ENCODE measurements at regions not wholly inside any gene's neighbourhood (a gene's known extent, or its start where the extent isn't known, plus 50 kb on each side); places are given as distances from the start of the nearest gene placed in this dataset.
"Not testable (repeated sequence)": the region's sequence is repeated elsewhere in the genome, so short reads cannot be mapped to it uniquely, and the experiment has no call there.

DNA sequence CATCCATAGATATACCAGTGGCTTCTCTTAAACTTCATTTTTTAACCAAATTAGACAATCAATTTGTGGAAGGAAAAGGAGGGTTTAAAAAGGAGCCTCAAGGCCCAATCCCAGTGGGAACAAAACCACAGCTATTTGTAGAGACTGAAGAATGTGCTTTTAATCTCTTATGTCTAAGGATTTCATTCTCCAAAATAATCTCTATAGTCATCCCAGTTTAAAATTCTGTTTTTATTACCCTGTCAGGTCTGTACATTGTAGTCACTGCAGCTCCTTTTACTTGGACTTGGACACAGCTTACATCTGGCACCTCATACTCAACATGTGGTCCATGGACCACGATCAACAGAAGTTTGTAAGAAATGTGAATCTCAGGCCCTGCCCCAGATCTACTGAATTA, 152.1 kb upstream of the STMND1 start:
- DNase-seq (ENCODE audit: low read depth): no peak

DNA sequence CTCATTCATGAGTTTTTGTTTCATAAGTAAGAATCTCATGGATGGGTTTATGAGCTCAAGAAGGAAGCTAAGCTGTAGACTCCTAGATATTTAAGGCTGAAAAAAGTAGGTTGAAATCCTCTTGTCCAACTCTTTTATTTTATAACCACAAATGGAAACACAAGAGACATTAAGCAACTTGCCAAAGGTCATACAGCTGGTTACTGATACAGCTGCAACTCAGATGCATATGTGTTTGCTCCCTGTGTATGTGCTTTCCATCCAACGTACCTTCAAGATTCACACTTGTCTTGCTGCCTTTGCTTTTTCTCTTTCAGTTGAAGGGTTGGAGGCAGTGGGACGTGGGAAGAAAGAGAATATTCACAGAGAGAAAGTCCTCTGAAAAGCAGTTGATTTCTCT, 153.5 kb upstream of the STMND1 start:
- no peak for DNase-seq (ENCODE audit: low read depth)

DNA sequence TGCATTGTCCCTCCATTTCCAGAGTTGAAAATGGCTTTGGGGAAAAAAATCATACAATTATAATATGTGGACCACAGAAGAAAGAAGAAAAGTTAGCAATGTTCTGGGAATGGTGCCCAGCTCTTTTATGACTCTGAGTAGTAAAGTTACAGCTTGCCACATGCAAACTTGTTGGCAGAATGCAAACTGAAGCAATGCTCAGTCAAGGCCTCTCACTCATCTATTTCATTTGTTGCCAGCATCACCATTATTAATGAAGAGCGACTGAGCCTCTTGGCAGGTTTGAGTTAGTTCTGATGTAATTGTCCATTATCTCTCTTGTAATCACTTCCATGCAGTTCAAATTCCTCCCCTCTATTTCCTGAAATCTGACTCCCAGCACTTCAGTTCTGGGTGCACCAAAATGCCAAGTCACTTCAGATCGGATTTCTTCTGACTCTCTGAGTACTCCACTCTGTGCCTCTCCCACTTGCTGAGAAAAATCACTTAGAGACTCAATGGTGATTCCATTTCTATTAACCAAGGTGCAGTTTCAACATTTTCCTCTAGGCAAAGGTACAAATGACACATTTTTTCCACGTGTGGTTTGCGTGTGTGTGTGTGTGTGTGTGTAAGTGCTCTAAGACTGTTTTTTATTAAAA, 154.4 kb upstream of the STMND1 start:
- DNase-seq (ENCODE audit: low read depth): peak; percentile 77

DNA sequence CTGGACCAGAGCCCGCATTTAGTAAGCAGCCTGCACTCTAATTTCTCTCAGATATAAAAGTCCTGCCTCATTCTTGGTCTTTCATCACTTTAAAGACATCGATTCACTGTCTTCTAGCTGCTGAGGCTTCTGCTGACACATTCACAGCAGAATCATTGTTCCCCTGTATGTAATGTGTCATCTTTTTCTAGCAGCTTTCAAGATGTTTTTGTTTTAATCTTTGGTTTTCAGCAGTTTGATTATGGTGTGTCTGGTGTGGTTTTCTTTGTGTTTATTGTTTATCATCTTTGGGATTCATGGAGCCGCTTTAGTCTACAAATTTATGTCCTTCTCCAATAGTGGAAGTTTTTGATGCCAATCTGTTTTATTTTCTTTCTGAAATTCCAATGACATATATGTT, 157.3 kb upstream of the STMND1 start:
- DNase-seq (ENCODE audit: low read depth): no peak

DNA sequence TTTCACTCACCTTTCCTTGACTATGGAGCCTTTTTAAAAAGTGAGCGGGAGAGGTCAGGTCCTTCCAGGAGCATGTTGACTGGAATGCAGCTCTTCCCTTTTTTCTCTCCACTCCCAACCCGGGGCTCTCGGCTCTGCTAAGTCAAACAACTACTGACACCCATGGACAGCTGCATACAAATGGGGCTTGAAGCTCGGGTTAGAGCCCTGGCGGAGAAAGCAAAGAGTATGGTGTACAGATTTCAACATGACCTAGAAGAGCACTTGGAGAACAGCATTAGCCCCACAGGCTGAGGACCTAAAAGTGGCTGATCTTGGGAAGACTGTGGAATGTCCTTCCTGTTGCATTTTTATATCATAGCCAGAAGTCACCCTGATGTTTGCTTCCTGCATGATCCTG, 162.0 kb upstream of the STMND1 start:
- DNase-seq (ENCODE audit: low read depth): no peak

DNA sequence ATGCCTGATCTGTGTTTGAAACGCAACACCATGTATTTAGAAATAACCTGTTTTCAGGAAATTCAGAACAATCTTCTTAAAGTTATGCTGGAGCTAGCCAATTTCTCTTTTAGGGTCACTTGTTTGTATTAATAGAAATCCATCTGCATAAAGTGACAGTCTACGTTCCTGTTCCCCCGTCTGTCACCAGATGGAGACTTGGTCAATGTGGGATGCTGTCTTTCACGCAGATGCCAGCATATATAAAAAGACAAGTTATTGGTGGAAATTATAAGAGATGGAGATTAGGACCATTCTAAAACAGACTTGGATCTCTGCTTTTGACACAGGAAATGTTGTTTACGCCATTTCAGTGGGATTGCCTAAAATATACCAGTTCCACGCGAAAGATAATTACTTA, 162.5 kb upstream of the STMND1 start:
- no peak for DNase-seq (ENCODE audit: low read depth)

DNA sequence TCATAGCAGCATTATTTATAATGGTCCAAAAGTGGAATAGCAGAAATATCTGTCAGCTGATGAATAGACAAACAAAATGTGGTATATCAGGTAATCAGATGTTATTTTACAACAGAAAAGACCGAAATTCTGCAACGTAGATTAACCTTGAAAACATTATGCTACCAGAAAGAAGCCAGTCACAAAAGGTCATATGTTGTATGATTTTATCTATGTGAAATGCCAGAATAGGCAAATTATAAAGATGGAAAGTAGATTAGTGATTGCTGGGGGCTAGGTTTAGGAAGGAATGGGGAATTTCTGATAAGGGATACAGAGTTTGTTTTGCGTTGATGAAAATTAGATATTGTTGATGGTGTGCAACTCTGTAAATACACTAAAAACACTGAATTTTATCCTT, 165.0 kb upstream of the STMND1 start:
- no peak for DNase-seq (ENCODE audit: low read depth)

DNA sequence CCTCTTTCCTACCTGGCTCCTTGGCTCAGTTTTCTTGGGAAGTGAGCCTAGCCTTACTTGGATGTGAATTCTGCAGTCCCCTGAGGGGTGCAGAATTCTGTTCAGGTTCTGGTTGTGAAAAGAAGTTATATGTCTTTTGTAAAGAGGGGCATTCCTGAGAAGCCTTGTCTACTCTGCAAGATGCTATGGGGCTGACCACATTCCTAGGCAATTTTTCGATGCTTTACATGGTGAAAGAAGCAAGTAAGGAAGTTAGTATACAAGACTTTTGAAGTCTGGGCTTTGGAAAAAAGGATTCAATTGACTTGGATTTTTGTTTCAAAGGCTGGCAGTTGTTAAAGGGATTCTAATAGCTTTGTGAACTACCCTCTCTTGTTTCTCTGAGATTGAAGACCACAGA, 167.9 kb upstream of the STMND1 start:
- no peak for DNase-seq (ENCODE audit: low read depth)

DNA sequence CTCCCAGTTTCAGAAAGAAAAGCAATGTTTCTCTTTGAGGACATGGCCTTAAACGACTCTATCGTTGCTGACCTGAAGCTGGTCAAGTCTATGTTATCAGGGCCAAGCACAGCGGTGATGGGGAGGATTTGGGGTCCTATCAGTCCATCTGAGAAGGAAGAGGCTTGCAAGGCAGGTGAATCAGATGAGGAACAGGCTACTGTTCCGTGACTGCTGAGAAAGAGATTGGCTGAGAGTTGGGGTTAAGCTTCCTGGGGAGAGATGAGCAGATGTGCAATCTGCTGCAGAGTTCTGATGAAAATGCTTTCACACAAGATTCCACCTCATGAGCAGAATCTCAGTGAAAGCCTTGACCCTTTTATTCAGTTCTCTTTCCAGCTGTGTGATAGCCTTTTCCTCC, 168.3 kb upstream of the STMND1 start:
- DNase-seq (ENCODE audit: low read depth): no peak

DNA sequence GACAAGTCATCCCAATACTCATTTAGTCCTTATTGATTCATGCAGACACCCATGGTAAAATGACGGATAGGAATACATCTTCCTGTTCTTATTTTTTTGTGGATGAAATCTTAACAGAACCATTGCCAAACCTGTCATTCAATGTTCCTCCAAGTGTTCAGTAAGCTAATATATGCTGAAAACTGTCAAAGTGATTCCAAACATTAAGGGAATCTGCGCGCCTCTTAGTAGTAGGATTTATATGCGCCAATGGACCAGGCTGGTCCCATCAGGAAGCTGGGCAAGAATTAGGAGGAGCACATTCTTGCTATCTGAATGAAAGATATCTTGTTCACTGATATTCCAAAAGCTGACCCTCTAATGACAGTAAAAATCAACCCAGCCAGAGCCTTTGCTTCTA, 168.9 kb upstream of the STMND1 start:
- DNase-seq (ENCODE audit: low read depth): no peak

DNA sequence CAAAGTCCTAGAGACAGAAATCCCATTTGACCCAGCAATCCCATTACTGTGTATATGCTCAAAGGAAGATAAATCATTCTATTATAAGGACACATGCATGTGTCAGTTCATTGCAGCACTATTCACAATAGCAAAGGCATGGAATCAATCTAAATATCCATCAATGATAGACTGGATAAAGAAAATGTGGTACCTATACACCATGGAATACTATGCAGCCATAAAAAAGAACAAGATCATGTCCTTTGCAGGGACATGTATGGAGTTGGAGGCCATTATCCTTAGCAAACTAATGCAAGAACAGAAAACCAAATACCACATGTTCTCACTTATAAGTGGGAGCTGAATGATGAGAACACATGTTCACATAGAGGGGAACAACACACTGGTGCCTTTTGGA, 169.8 kb upstream of the ATXN1 start:
- not testable (repeated sequence) for DNase-seq (ENCODE audit: low read depth)

DNA sequence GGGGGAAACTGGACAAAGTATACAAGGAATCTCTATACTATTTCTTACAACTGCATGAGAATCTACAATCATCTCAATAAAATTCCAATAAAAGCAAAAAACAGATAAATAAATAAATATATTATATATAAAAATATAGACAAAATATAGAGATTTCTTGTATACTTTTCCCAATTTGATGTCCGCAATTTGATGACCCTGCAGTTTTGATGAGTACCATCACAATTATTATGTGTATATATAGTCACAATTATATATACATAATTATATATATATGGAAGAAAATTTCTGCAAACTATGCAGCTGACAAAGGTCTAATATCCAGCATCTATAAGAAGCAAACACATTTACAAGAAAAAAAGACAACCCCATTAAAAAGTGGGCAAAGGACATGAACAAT, 169.2 kb upstream of the ATXN1 start:
- no peak for DNase-seq (ENCODE audit: low read depth)

DNA sequence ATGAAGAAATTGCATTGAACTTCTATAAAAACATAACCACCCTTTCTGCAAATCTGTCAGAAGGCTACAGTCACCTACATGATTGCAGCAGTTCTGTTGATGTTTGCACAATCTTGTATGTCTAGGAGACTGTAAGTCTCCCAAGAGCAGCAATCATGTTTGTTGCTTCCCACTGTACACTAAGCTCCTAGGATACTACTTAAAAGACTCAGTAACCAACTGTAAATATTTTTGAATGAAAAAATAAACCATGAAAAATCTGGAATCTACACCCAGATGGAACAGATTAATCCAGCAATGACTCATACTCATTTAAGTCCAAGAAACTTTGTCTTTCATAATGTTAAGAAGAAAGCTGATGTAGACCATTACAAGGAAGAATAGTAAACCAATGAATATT, 168.5 kb upstream of the ATXN1 start:
- peak; percentile 79 for DNase-seq (ENCODE audit: low read depth)

DNA sequence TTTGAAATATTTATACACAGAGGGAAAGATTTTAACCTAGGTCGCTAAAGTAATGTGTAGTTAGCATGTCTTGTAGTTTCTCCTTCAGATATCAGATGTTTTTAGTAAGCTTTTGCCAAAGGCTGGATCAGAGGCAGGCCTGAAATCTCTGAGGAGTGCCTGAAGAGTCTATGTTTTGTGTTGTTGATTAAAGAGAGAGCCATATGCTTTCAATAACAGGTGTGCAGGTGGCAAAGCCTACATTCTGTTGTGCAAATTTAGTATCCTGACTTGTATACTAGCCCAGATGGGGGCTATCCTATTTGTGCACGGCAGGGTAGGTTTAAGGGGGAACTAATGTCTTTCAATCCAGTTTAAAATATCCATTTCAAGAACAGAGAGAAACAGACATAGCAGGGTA, 167.1 kb upstream of the ATXN1 start:
- DNase-seq (ENCODE audit: low read depth): no peak

DNA sequence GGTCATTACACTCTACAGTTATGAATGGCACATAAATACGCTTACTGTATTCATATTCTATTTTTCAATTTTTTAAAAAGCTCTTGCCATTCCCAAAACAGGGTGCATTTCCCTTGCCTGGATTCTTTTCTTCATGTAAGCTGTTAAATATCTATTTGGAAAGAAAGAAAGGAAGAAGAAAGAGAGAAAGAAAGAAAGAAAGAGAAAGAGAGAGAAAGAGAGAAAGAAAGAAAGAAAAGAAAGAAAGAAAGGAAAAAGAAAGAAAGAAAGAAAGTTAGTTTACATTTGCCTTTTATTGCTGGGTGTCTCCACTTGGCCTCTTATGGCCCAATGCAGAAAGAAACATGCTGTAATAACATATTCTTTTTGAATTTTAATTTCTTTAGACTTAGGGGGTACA, 165.9 kb upstream of the ATXN1 start:
- DNase-seq (ENCODE audit: low read depth): no peak

DNA sequence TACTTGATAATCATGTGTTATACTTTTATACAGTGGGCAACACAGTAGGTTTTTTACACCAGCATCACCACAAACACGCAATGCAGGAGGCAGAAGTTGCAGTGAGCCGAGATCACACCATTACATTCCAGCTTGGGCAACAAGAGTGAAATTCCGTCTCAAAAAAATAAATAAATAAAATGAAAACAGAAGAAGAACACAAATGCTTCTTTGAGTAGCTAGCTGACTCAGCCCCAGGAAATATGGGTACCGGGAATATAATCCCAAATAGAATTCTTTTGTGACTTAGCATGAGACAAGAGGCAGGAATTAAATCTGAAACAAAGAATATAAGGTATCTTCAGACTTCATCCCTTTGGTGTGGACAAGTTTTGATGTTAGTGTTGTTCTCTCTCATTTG, 164.2 kb upstream of the ATXN1 start:
- DNase-seq (ENCODE audit: low read depth): no peak

DNA sequence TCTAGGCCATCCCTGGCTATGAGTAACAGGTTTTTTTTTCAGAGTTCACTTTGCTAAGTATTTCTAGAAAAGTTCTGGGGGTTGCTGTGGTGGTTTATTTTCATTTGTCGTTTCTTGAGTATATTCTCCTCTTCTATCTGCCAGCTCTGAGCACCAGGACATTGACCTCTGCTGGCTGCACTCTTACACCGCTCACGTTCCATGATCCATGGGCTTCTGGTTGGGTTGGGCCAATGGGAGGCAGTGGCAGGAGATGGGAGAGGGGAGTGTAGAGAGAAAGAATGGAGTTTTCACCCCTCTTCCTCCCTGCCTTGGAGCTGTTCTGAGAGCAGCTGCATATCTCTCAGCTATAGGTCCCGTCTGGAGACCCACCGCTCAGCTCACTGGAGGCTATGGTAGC, 161.0 kb upstream of the ATXN1 start:
- no peak for DNase-seq (ENCODE audit: low read depth)

DNA sequence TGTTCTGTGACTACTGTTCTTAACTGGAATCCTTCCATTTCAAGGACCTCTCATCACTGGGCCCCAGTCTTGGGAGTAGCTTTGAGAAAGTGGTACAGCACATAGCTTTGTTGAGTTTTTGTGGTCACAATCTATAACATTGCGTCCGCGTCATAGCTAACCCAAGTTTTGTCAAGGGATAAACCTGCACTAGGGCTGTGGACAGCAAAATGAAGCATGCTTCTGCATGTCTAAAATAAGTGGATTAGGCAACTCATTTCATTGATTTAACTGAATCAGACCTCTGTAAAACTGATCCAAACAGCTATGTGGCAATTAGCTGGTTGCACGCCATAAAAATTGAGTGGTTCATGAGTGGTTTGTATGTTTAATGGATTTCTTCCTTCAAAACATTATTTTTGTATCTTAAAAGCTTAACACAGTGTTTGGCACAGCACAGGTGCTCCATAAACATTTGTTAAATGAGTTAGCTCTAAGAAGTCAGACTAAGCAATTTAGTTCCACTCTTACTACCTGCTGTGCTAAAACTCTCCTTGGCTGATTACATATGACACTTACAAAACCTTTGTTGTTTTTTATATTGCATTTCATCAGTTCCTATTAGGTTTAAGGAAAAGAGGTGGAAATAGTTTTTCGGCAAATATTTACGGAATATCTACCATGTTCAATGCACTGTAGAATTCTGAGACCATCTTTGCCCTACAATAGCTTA, 160.3 kb upstream of the ATXN1 start:
- no peak for DNase-seq (ENCODE audit: low read depth)

DNA sequence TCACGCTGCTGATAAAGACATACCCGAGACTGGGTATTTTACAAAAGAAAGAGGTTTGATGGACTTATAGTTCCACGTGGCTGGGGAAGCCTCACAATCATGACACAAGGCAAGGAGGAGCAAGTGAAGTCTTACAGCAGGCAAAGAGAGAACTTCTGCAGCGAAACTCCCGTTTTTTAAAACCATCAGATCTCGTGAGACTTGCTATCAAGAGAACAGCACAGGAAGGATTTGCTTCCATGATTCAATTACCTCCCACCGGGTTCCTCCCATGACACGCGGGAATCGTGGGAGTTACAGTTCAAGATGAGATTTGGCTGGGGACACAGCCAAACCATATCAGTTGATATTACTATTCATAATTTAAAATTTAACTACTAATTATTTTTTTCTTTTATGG, 157.3 kb upstream of the ATXN1 start:
- no peak for DNase-seq (ENCODE audit: low read depth)

DNA sequence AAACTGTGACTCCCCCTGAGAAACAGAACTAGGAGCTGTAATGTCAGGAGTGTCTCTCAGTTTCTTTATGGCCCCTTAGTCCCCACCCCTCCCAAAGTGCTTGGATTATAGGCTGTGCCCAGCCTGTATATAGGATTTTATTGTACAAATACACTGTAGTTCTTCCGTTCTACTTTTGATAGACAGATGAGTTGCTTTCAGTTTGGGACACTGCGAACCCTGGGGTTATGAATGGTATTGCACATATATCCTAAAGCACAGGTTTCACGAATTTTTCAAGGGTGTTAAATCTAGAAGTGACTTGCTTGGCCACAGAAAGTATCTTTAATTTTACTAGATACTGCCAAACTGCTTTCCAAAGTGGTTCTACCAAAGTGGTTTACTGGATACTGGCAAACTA, 152.9 kb upstream of the ATXN1 start:
- DNase-seq (ENCODE audit: low read depth): no peak

DNA sequence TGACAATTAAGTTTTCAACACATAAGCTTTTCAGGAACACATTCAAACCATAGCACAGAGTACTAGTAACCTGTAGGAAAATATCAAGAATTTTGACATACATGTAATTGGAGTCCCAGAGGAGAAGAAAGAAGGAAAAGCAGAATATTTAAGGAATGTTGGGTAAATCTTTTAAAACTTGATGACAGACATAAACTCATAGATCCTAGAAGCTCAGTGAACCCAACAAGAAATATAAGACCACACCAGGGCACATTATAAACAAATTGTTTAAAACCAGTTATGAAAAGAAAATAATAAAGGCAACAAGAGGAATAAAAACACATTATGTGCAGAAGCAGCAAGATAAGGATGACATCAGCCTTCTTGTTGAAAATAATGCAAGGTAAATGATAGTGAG, 151.5 kb upstream of the ATXN1 start:
- DNase-seq (ENCODE audit: low read depth): no peak

DNA sequence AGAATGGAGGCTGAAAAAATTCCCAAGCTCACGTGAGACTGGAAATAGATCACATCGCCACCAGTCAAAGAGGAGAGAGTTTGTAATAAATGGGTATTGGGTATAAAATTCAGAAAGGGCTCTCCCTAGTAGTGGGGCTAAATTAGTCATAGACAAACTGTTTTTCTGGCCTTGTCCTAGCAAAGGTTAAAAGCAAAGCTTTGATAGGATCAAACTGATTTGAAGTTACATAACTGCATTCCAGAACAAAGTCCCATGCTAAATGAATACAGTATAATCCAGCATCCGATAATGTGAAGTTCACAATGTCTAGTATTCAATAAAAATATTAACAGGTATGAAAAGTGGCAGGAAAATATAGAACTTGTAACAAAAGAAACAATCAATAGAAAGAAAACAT, 149.8 kb upstream of the ATXN1 start:
- DNase-seq (ENCODE audit: low read depth): no peak

DNA sequence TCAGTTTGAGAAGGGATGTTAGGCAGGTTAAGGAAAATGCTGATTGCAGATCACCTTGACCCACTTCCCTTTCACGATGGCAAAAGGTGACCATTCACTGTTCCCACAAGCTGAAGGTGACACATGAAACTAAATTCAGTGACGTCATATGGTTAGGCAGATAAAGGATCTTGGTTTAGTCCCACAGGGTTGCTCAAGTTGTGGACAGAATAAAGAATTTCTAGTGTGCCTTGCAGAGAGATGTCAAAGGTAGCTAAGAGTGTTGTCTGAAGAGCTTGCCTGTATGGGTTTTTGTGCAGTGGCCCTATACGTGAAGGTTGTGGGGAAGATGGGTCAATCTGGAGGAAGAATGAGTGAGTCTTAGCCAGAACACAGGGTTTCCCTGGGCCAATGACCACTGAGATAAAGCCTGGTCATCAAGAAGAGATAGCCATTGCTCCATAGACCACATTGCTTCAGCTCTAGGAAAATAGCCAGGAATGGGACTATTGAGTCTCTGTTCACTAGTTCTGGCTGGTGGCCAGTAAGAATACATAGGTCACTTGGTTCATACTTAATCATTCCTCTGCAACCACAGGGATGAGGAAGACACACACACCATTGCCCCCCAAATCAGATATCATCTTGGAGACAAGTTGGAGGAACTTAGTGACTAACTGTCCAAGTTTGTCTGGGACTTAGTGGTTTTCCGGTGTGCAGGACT, 148.5 kb upstream of the ATXN1 start:
- DNase-seq (ENCODE audit: low read depth): peak; percentile 83

DNA sequence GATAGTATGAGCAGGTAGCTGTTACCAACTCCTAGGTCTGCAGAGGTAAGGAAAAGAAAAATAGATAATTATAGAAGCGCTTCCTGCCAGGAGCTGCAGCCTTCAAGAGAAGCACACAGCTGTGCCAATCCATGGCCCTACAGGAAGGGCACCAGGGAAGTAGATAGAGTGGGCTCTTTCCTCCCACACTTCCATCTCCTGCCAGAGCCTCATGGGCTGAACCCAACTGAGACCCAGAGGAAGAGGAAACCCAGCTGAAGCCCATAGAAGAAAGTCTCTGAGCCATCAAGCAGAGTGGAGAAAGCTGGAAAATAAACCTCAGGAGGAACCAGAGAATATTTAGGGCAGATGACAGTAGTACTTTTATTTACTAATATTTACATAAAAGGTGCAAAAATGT, 146.7 kb upstream of the ATXN1 start:
- no peak for DNase-seq (ENCODE audit: low read depth)

Measured in non-pigmented ciliary epithelial cell (primary cell).